ENCODE measurements at regions not wholly inside any gene's neighbourhood (a gene's known extent, or its start where the extent isn't known, plus 50 kb on each side); places are given as distances from the start of the nearest gene placed in this dataset.

DNA sequence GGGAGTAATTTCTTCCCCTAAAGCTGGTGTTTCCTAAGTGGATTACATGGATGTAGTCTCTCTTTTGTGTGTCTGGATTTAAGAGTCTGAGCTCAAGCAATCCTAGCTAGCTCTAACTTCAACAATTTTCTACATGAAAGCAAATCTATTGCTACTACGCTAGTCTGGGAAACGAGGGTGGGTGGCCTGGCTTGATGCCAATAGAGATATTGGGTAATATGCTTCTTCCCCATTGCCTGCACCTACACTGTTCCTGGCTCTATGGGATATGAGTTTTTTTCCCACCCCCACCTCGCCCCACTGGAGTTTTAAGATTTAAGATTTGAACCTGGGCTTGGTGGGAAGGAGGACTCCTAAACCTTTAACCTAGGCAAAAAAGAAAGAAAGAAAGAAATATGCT is 158.8 kb downstream of the RBM46 start:
- ATAC-seq = no peak
- POLR2A ChIA-PET = no interaction called here
- FAIRE-seq = no peak

DNA sequence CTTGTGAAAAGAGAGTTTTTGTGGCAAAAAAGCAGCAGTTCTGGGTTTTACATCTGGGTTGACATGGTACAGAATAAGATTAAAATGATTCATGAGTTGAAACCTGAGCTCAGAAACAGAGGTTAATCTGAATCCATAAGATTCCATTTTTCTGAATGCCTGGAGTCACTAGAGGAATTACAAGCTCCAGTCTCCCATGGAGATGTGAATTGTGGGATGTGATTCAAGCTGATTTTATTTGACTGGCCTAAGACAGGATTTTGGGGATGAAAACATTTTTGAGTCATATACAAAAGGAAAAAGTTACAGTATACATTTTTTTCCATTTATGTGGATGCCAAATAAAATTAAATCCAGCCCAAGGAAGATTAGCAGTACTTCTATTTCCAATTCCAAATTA is 161.1 kb downstream of the RBM46 start:
- Histone ChIP-seq H3K9me3 (no peaks in the 10 kb centered on the region), H3K27ac (no peak overlapping the region), H3K4me3 (no peak overlapping the region), H3K4me1 (no peaks in the 10 kb centered on the region), H3K4me2 (no peak overlapping the region)
- no peak for TF ChIP-seq ZFP36 (IDR thresholded peaks at IDR 0.05; ENCODE audit: borderline replicate concordance, partially characterized antibody)
- TF ChIP-seq CEBPB (IDR thresholded peaks at IDR 0.05) = no peak
- TF ChIP-seq, protein P1, sequence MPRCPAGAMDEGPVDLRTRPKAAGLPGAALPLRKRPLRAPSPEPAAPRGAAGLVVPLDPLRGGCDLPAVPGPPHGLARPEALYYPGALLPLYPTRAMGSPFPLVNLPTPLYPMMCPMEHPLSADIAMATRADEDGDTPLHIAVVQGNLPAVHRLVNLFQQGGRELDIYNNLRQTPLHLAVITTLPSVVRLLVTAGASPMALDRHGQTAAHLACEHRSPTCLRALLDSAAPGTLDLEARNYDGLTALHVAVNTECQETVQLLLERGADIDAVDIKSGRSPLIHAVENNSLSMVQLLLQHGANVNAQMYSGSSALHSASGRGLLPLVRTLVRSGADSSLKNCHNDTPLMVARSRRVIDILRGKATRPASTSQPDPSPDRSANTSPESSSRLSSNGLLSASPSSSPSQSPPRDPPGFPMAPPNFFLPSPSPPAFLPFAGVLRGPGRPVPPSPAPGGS (IDR thresholded peaks at IDR 0.05) = no peak
- TF ChIP-seq, protein P2, sequence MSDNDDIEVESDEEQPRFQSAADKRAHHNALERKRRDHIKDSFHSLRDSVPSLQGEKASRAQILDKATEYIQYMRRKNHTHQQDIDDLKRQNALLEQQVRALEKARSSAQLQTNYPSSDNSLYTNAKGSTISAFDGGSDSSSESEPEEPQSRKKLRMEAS (IDR thresholded peaks at IDR 0.05) = no peak
- no peak for TF ChIP-seq POLR2A (IDR thresholded peaks at IDR 0.05; ENCODE audit: low read length)
- ATAC-seq (no peak), FAIRE-seq (no peak), DNase-seq (ENCODE audit: low read depth in 1 of 2, low spot score in 1 of 2) (no peak)
- CTCF ChIA-PET = no interaction called here
- POLR2A ChIA-PET = no interaction called here

More for the DNA sequence above, 158.8 kb downstream of the RBM46 start:
- TF ChIP-seq HDAC2 (IDR thresholded peaks at IDR 0.05) (no peak), GATA3 (IDR thresholded peaks at IDR 0.05; ENCODE audit: borderline replicate concordance) (no peak), CBX2 (IDR thresholded peaks at IDR 0.05; ENCODE audit: borderline replicate concordance, low read depth) (no peak), FOSL2 (IDR thresholded peaks at IDR 0.05) (no peak), FOSL2 (CRISPR knock-in tag; IDR thresholded peaks at IDR 0.05) (no peak), TFCP2L1 (CRISPR knock-in tag; IDR thresholded peaks at IDR 0.05) (no peak), BHLHE40 (IDR thresholded peaks at IDR 0.05; ENCODE audit: low read depth, low read length) (no peak), MYC (IDR thresholded peaks at IDR 0.05; ENCODE audit: borderline replicate concordance, low read length) (no peak), HEYL (CRISPR knock-in tag; IDR thresholded peaks at IDR 0.05) (no peak), CHD2 (IDR thresholded peaks at IDR 0.05; ENCODE audit: low read length, partially characterized antibody) (no peak), RARB (CRISPR knock-in tag; IDR thresholded peaks at IDR 0.05) (no peak), RCOR1 (IDR thresholded peaks at IDR 0.05; ENCODE audit: low read depth, low read length) (no peak), MAZ (IDR thresholded peaks at IDR 0.05; ENCODE audit: borderline replicate concordance, low read depth, low read length) (no peak), NFE2L2 (conservative IDR thresholded peaks at IDR 0.05; ENCODE audit: low read length) (no peak)
- TF ChIP-seq, protein P3, sequence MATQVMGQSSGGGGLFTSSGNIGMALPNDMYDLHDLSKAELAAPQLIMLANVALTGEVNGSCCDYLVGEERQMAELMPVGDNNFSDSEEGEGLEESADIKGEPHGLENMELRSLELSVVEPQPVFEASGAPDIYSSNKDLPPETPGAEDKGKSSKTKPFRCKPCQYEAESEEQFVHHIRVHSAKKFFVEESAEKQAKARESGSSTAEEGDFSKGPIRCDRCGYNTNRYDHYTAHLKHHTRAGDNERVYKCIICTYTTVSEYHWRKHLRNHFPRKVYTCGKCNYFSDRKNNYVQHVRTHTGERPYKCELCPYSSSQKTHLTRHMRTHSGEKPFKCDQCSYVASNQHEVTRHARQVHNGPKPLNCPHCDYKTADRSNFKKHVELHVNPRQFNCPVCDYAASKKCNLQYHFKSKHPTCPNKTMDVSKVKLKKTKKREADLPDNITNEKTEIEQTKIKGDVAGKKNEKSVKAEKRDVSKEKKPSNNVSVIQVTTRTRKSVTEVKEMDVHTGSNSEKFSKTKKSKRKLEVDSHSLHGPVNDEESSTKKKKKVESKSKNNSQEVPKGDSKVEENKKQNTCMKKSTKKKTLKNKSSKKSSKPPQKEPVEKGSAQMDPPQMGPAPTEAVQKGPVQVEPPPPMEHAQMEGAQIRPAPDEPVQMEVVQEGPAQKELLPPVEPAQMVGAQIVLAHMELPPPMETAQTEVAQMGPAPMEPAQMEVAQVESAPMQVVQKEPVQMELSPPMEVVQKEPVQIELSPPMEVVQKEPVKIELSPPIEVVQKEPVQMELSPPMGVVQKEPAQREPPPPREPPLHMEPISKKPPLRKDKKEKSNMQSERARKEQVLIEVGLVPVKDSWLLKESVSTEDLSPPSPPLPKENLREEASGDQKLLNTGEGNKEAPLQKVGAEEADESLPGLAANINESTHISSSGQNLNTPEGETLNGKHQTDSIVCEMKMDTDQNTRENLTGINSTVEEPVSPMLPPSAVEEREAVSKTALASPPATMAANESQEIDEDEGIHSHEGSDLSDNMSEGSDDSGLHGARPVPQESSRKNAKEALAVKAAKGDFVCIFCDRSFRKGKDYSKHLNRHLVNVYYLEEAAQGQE (IDR thresholded peaks at IDR 0.05) = no peak
- TF ChIP-seq, protein P4, sequence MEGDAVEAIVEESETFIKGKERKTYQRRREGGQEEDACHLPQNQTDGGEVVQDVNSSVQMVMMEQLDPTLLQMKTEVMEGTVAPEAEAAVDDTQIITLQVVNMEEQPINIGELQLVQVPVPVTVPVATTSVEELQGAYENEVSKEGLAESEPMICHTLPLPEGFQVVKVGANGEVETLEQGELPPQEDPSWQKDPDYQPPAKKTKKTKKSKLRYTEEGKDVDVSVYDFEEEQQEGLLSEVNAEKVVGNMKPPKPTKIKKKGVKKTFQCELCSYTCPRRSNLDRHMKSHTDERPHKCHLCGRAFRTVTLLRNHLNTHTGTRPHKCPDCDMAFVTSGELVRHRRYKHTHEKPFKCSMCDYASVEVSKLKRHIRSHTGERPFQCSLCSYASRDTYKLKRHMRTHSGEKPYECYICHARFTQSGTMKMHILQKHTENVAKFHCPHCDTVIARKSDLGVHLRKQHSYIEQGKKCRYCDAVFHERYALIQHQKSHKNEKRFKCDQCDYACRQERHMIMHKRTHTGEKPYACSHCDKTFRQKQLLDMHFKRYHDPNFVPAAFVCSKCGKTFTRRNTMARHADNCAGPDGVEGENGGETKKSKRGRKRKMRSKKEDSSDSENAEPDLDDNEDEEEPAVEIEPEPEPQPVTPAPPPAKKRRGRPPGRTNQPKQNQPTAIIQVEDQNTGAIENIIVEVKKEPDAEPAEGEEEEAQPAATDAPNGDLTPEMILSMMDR (IDR thresholded peaks at IDR 0.05) = no peak
- H3K4me3 ChIP-seq = no peak overlapping the region
- DNase-seq (ENCODE audit: low read depth in 1 of 2, low spot score in 1 of 2) = no peak
- WGBS (ENCODE audit: missing lambda C conversion rate) = 27% methylated on average over 3 of the region's 3 CpGs
- H3K4me1 ChIP-seq = no peaks in the 10 kb centered on the region
- CTCF ChIA-PET = no interaction called here
- H3K27ac ChIP-seq = no peak overlapping the region
- H3K4me2 ChIP-seq = no peak overlapping the region
- H3K9me3 ChIP-seq = no peaks in the 10 kb centered on the region

Data from A549 (cell line).